ENCODE measurements at regions not wholly inside any gene's neighbourhood (a gene's known extent, or its start where the extent isn't known, plus 50 kb on each side); places are given as distances from the start of the nearest gene placed in this dataset.

GRCh38 chr3:86774082-86774691, 216.8 kb downstream of the VGLL3 start:
- Histone ChIP-seq H3K27me3 (ENCODE audit: insufficient read depth, low read depth) (no peaks in the 10 kb centered on the region), H3K36me3 (ENCODE audit: low read depth) (no peaks in the 10 kb centered on the region), H3K4me1 (replicated peaks; ENCODE audit: insufficient read depth) (no peaks in the 10 kb centered on the region), H2AFZ (no peak overlapping the region), H3K4me2 (no peak overlapping the region), H3K4me3 (no peak overlapping the region), H3K9me2 (ENCODE audit: insufficient read depth) (no peaks in the 10 kb centered on the region), H4K20me1 (ENCODE audit: insufficient read depth) (no peaks in the 10 kb centered on the region), H3F3A (ENCODE audit: insufficient read depth, low read depth) (no peaks in the 10 kb centered on the region), H3K79me2 (ENCODE audit: low read depth) (no peaks in the 10 kb centered on the region), H3K9me3 (ENCODE audit: insufficient read depth, low read depth) (no peaks in the 10 kb centered on the region), H3K27ac (no peak overlapping the region)
- TF ChIP-seq EZH2 (IDR thresholded peaks at IDR 0.05; ENCODE audit: low read depth) = no peak
- TF ChIP-seq, protein P1, sequence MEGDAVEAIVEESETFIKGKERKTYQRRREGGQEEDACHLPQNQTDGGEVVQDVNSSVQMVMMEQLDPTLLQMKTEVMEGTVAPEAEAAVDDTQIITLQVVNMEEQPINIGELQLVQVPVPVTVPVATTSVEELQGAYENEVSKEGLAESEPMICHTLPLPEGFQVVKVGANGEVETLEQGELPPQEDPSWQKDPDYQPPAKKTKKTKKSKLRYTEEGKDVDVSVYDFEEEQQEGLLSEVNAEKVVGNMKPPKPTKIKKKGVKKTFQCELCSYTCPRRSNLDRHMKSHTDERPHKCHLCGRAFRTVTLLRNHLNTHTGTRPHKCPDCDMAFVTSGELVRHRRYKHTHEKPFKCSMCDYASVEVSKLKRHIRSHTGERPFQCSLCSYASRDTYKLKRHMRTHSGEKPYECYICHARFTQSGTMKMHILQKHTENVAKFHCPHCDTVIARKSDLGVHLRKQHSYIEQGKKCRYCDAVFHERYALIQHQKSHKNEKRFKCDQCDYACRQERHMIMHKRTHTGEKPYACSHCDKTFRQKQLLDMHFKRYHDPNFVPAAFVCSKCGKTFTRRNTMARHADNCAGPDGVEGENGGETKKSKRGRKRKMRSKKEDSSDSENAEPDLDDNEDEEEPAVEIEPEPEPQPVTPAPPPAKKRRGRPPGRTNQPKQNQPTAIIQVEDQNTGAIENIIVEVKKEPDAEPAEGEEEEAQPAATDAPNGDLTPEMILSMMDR (conservative IDR thresholded peaks at IDR 0.05) = peak; percentile 81
- DNase-seq = peak in 1 of 2 experiments; percentile 44
- intact Hi-C loops (cut with micrococcal nuclease; ENCODE audit: unreplicated experiment) = loop anchor here (1.0 to 10.0 kb wide), 5 partner anchors 309 to 1231 kb away; no protein-coding TSS in a partner anchor
- POLR2A ChIA-PET (ENCODE audit: unreplicated experiment) = interaction anchor here (0.6 kb wide), 1 partner anchor 390 kb away, joined by 5 read pairs; no protein-coding TSS in a partner anchor
- BruUV-seq (replicated peaks) = no TSS peak
- CTCF ChIA-PET = interaction anchor here (0.6 to 1.0 kb wide), 6 partner anchors 180 to 634 kb away, joined by 3 to 13 read pairs (median 4); no protein-coding TSS in a partner anchor

GRCh38 chr3:86772699-86773098, 218.2 kb downstream of the VGLL3 start:
- ChIA-PET CTCF (interaction anchor here (0.5 to 1.4 kb wide), 3 partner anchors 70 to 395 kb away, joined by 4 to 5 read pairs (median 4); no protein-coding TSS in a partner anchor), POLR2A (ENCODE audit: unreplicated experiment) (interaction anchor here (0.5 kb wide), 1 partner anchor 111 kb away, joined by 4 read pairs; no protein-coding TSS in a partner anchor)
- Histone ChIP-seq H3F3A (ENCODE audit: insufficient read depth, low read depth) (no peaks in the 10 kb centered on the region), H3K79me2 (ENCODE audit: low read depth) (no peaks in the 10 kb centered on the region), H3K27me3 (ENCODE audit: insufficient read depth, low read depth) (no peaks in the 10 kb centered on the region), H2AFZ (no peak overlapping the region), H3K4me2 (no peak overlapping the region), H3K36me3 (ENCODE audit: low read depth) (no peaks in the 10 kb centered on the region), H3K27ac (no peak overlapping the region), H3K9me2 (ENCODE audit: insufficient read depth) (no peaks in the 10 kb centered on the region), H3K4me1 (replicated peaks; ENCODE audit: insufficient read depth) (no peaks in the 10 kb centered on the region), H3K9me3 (ENCODE audit: insufficient read depth, low read depth) (no peaks in the 10 kb centered on the region), H3K4me3 (no peak overlapping the region), H4K20me1 (ENCODE audit: insufficient read depth) (no peaks in the 10 kb centered on the region)
- DNase-seq = no peak
- TF ChIP-seq EZH2 (IDR thresholded peaks at IDR 0.05; ENCODE audit: low read depth) = no peak
- TF ChIP-seq, protein P1 (conservative IDR thresholded peaks at IDR 0.05) = no peak
- intact Hi-C loops (cut with micrococcal nuclease; ENCODE audit: unreplicated experiment) = loop anchor here (10.0 kb wide), 2 partner anchors 482 to 732 kb away; no protein-coding TSS in a partner anchor
- no TSS peak for BruUV-seq (replicated peaks)

- Histone ChIP-seq H3K36me3 (ENCODE audit: low read depth) (no peaks in the 10 kb centered on the region), H3K4me3 (no peak overlapping the region), H3K4me2 (no peak overlapping the region), H3K27ac (no peak overlapping the region), H3K9me3 (ENCODE audit: insufficient read depth, low read depth) (no peaks in the 10 kb centered on the region), H2AFZ (no peak overlapping the region; the same call in 1 of the 2 replicates), H3K27me3 (ENCODE audit: insufficient read depth, low read depth) (no peaks in the 10 kb centered on the region), H3K79me2 (ENCODE audit: low read depth) (no peaks in the 10 kb centered on the region), H3K9me2 (ENCODE audit: insufficient read depth) (no peaks in the 10 kb centered on the region), H3F3A (ENCODE audit: insufficient read depth, low read depth) (no peaks in the 10 kb centered on the region), H4K20me1 (ENCODE audit: insufficient read depth) (no peaks in the 10 kb centered on the region), H3K4me1 (replicated peaks; ENCODE audit: insufficient read depth) (no peaks in the 10 kb centered on the region)
- no peak for TF ChIP-seq EZH2 (IDR thresholded peaks at IDR 0.05; ENCODE audit: low read depth)
- TF ChIP-seq, protein P1 (conservative IDR thresholded peaks at IDR 0.05) = no peak
- no TSS peak for BruUV-seq (replicated peaks)
- no peak for DNase-seq
- intact Hi-C loops (cut with micrococcal nuclease; ENCODE audit: unreplicated experiment) = loop anchor here (10.0 kb wide), 2 partner anchors 483 to 733 kb away; no protein-coding TSS in a partner anchor
- ChIA-PET POLR2A (ENCODE audit: unreplicated experiment) (no interaction called here), CTCF (interaction anchor here (1.1 to 1.4 kb wide), 2 partner anchors 69 to 396 kb away, joined by 4 read pairs; no protein-coding TSS in a partner anchor)
Measured at GRCh38 chr3:86771741-86772512, 219.0 kb downstream of the VGLL3 start.
